H9 (cell line): ENCODE measurements at regions not wholly inside any gene's neighbourhood (a gene's known extent, or its start where the extent isn't known, plus 50 kb on each side); places are given as distances from the start of the nearest gene placed in this dataset.

ENCODE experiments used
- DNase-seq: peaks from one replicate; pipeline ENCODE4 v3.0.0-alpha.2; 2017
- H2AFZ ChIP-seq: one replicate; pipeline ENCODE4 v1.6.1; 2013; ENCODE audit warnings: mild to moderate bottlenecking, low read length, control low read depth, moderate library complexity
- H2AK5ac ChIP-seq: 2 replicates; pipeline ENCODE4 v1.6.1; 2013; ENCODE audit warnings: low read length, control low read depth, mixed read lengths; ENCODE audit not compliant: insufficient read length
- H2BK120ac ChIP-seq: one replicate; pipeline ENCODE4 v1.6.1; 2013; ENCODE audit warnings: low read depth, mild to moderate bottlenecking, low read length, control low read depth, inconsistent platforms; ENCODE audit not compliant: poor library complexity, severe bottlenecking
- H2BK12ac ChIP-seq: 2 replicates; pipeline ENCODE4 v1.6.1; 2013; ENCODE audit warnings: low read length, control low read depth, mixed read lengths, low read depth; ENCODE audit not compliant: insufficient read length
- H2BK15ac ChIP-seq: 2 replicates; pipeline ENCODE4 v1.6.1; 2013; ENCODE audit warnings: low read depth, low read length, control low read depth
- H2BK20ac ChIP-seq: one replicate; pipeline ENCODE4 v1.6.1; 2013; ENCODE audit warnings: low read depth, mild to moderate bottlenecking, low read length, control low read depth, inconsistent platforms; ENCODE audit not compliant: poor library complexity, severe bottlenecking
- H2BK5ac ChIP-seq: 2 replicates; pipeline ENCODE4 v1.6.1; 2013; ENCODE audit warnings: low read length, control low read depth, mixed read lengths; ENCODE audit not compliant: insufficient read length
- H3K14ac ChIP-seq: 2 replicates; pipeline ENCODE4 v1.6.1; 2013; ENCODE audit warnings: low read length, control low read depth; ENCODE audit not compliant: insufficient read depth
- H3K18ac ChIP-seq: 2 replicates; pipeline ENCODE4 v1.6.1; 2013; ENCODE audit warnings: low read depth, mild to moderate bottlenecking, mixed read lengths, low read length, control low read depth; ENCODE audit not compliant: insufficient read length
- H3K23ac ChIP-seq: 2 replicates; pipeline ENCODE4 v1.6.1; 2013; ENCODE audit warnings: low read length, control low read depth, mixed read lengths, low read depth; ENCODE audit not compliant: insufficient read length
- H3K23me2 ChIP-seq: 2 replicates; pipeline ENCODE4 v1.6.1; 2013; ENCODE audit warnings: low read depth, mild to moderate bottlenecking, mixed read lengths, low read length, control low read depth; ENCODE audit not compliant: insufficient read length, poor library complexity, severe bottlenecking
- H3K27ac ChIP-seq: 2 replicates; pipeline ENCODE4 v1.5.1; 2013; ENCODE audit warnings: low read length, control low read depth, mixed read lengths, low read depth; ENCODE audit not compliant: insufficient read length
- H3K27me3 ChIP-seq: 2 replicates; pipeline ENCODE4 v1.6.1; 2013; ENCODE audit warnings: low read length, control low read depth, inconsistent platforms; ENCODE audit not compliant: insufficient read depth
- H3K4ac ChIP-seq: 2 replicates; pipeline ENCODE4 v1.6.1; 2013; ENCODE audit warnings: low read depth, mild to moderate bottlenecking, control low read depth, inconsistent platforms, low read length, moderate library complexity
- H3K4me1 ChIP-seq: 2 replicates; pipeline ENCODE4 v1.6.1; 2013; ENCODE audit warnings: low read length, control low read depth, inconsistent platforms; ENCODE audit not compliant: insufficient read depth
- H3K4me2 ChIP-seq: 2 replicates; pipeline ENCODE4 v1.6.1; 2013; ENCODE audit warnings: low read length, control low read depth, mixed read lengths; ENCODE audit not compliant: insufficient read length, insufficient read depth
- H3K56ac ChIP-seq: 2 replicates; pipeline ENCODE4 v1.6.1; 2013; ENCODE audit warnings: low read depth, mild to moderate bottlenecking, mixed read lengths, low read length, control low read depth; ENCODE audit not compliant: insufficient read length
- H3K79me1 ChIP-seq: 2 replicates; pipeline ENCODE4 v1.6.1; 2013; ENCODE audit warnings: low read depth, mild to moderate bottlenecking, moderate library complexity, low read length, control low read depth, inconsistent platforms; ENCODE audit not compliant: insufficient read depth, poor library complexity, severe bottlenecking
- H3K79me2 ChIP-seq: 2 replicates; pipeline ENCODE4 v1.6.1; 2013; ENCODE audit warnings: low read length, control low read depth, inconsistent platforms; ENCODE audit not compliant: insufficient read depth
- H3K9ac ChIP-seq: 2 replicates; pipeline ENCODE4 v1.6.1; 2013; ENCODE audit warnings: low read length, control low read depth, mixed read lengths; ENCODE audit not compliant: insufficient read length; ENCODE audit errors: extremely low read depth
- H3K9me3 ChIP-seq: one replicate; pipeline ENCODE4 v1.6.1; 2013; ENCODE audit warnings: low read depth, low read length, inconsistent platforms; ENCODE audit not compliant: control insufficient read depth
- H3T11ph ChIP-seq: one replicate; pipeline ENCODE4 v1.6.1; 2013; ENCODE audit warnings: mild to moderate bottlenecking, low read length, control low read depth, inconsistent platforms
- H4K20me1 ChIP-seq: one replicate; pipeline ENCODE4 v1.6.1; 2013; ENCODE audit not compliant: control insufficient read depth, insufficient read length, insufficient read depth
- H4K5ac ChIP-seq: 2 replicates; pipeline ENCODE4 v1.6.1; 2013; ENCODE audit warnings: low read depth, mild to moderate bottlenecking, mixed read lengths, low read length, control low read depth; ENCODE audit not compliant: insufficient read length
- H4K8ac ChIP-seq: replicated peaks from 2 replicates; pipeline ENCODE4 v1.6.1; 2013; ENCODE audit warnings: low read length, control low read depth, mixed read lengths, low read depth; ENCODE audit not compliant: insufficient read length
- H4K91ac ChIP-seq: 2 replicates; pipeline ENCODE4 v1.6.1; 2013; ENCODE audit warnings: low read depth, mild to moderate bottlenecking, moderate library complexity, mixed read lengths, low read length, control low read depth; ENCODE audit not compliant: insufficient read length
- H3K27ac Mint-ChIP-seq, 3 experiments: 2 replicates in 2 of 3; 3 replicates in 1 of 3; pipeline ENCODE4 v1.8.0; 2020 to 2021; ENCODE audit warnings: mixed read lengths in 3 of 3, mild to moderate bottlenecking in 1 of 3, moderate library complexity in 1 of 3
- H3K27me3 Mint-ChIP-seq: 2 replicates; pipeline ENCODE4 v1.8.0; 2021; ENCODE audit warnings: low read depth, mild to moderate bottlenecking, moderate library complexity, mixed read lengths
- H3K36me3 Mint-ChIP-seq, 3 experiments: 2 replicates in 2 of 3; 3 replicates in 1 of 3; pipeline ENCODE4 v1.8.0; 2020 to 2021; ENCODE audit warnings: low read depth in 3 of 3, mixed read lengths in 3 of 3; ENCODE audit not compliant: insufficient read depth in 1 of 3
- H3K4me1 Mint-ChIP-seq, 2 experiments: 2 replicates each; pipeline ENCODE4 v1.8.0; 2020; ENCODE audit warnings: mixed read lengths in 2 of 2
- H3K4me3 Mint-ChIP-seq, 2 experiments: 2 replicates in 1 of 2; 3 replicates in 1 of 2; pipeline ENCODE4 v1.8.0; 2020 to 2021; ENCODE audit warnings: mild to moderate bottlenecking in 2 of 2, mixed read lengths in 2 of 2, moderate library complexity in 1 of 2
- H3K9me3 Mint-ChIP-seq, 2 experiments: 2 replicates in 1 of 2; 3 replicates in 1 of 2; pipeline ENCODE4 v1.8.0; 2020; ENCODE audit warnings: mild to moderate bottlenecking in 2 of 2, mixed read lengths in 2 of 2, moderate library complexity in 1 of 2
- WGBS: extraction: QIAGEN DNeasy Blood & Tissue Kit; methylation state at CpG from one replicate; pipeline ENCODE4 v1.1.7; 2013; ENCODE audit warnings: missing lambda C conversion rate, low lambda C conversion rate, mixed read lengths; ENCODE audit not compliant: insufficient read length; ENCODE audit errors: extremely low coverage; 5-methylcytosine and 5-hydroxymethylcytosine counted together
- TF ChIP-seq, protein P1 (sequence below): fragments of 200-600 bp; sonication (generic); conservative IDR thresholded peaks from 3 replicates; pipeline ENCODE4 v1.8.0; 2021; ENCODE audit warnings: antibody characterized with exemption, mild to moderate bottlenecking

DNA sequence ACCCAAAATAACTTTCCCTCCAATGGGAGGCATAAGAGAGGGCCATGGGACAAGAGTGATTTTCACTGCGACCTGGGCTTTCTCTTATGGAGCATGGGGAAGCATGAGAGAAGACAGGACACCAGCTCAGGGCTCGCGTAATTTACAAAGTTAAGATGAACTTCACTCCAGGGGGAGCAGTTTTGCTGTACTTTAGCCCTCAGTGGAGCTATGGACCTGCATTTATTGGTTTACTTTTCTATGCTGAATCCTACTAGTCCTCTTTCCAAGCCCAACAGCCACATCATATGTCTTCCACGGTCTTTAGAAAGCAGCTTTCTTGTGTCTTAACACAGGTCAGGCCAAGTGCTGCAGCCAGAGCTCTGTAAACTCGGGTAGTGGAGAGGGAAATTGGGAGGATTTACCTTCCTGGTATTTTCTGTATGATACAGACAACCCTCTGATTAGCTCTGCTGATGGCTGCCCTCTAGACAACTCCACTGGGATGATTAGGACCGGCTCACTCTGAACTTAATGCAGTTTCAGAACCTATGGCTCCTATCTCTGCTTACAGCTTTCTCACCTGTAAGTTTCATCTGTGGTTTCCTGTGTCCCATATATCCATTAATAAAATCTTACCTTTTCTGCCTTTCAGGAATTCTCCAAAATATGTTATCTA lies 581.0 kb upstream of the RORB start:
- Histone ChIP-seq H3K23me2 (no peaks in the 10 kb centered on the region), H2BK12ac (no peak overlapping the region), H2BK120ac (no peak overlapping the region), H2BK20ac (no peak overlapping the region), H3K4me2 (no peak overlapping the region), H3K18ac (no peak overlapping the region), H3K79me1 (no peaks in the 10 kb centered on the region), H3K27me3 (no peaks in the 10 kb centered on the region), H2AFZ (peak overlapping the region; percentile 43), H2BK5ac (no peak overlapping the region), H4K91ac (no peak overlapping the region), H3K23ac (no peak overlapping the region), H3K14ac (no peak overlapping the region), H4K20me1 (no peaks in the 10 kb centered on the region), H3K4ac (no peak overlapping the region), H3K4me1 (peaks cover 10% of the 10 kb centered on the region; the same call in 1 of the 2 replicates), H3K27ac (no peak overlapping the region), H3K9me3 (no peaks in the 10 kb centered on the region), H3K79me2 (no peaks in the 10 kb centered on the region), H3K9ac (no peak overlapping the region), H3T11ph (no peak overlapping the region), H4K5ac (no peak overlapping the region), H4K8ac (no peak overlapping the region), H2BK15ac (no peak overlapping the region), H2AK5ac (no peak overlapping the region), H3K56ac (no peak overlapping the region)
- Mint-ChIP-seq H3K27ac (peak overlapping the region in 2 of 3 experiments; percentile 44 to 61; a peak in 3 of 7 replicates), H3K36me3 (peaks cover 0 to 2% (median 0%) of the 10 kb centered on the region in 3 experiments; a peak in 1 of 7 replicates), H3K9me3 (no peaks in the 10 kb centered on the region), H3K27me3 (no peaks in the 10 kb centered on the region), H3K4me1 (peaks cover 13 to 25% of the 10 kb centered on the region in 2 experiments), H3K4me3 (no peak overlapping the region)
- WGBS = no CpG with 5 or more reads among the region's 6 CpGs
- TF ChIP-seq, protein P1, sequence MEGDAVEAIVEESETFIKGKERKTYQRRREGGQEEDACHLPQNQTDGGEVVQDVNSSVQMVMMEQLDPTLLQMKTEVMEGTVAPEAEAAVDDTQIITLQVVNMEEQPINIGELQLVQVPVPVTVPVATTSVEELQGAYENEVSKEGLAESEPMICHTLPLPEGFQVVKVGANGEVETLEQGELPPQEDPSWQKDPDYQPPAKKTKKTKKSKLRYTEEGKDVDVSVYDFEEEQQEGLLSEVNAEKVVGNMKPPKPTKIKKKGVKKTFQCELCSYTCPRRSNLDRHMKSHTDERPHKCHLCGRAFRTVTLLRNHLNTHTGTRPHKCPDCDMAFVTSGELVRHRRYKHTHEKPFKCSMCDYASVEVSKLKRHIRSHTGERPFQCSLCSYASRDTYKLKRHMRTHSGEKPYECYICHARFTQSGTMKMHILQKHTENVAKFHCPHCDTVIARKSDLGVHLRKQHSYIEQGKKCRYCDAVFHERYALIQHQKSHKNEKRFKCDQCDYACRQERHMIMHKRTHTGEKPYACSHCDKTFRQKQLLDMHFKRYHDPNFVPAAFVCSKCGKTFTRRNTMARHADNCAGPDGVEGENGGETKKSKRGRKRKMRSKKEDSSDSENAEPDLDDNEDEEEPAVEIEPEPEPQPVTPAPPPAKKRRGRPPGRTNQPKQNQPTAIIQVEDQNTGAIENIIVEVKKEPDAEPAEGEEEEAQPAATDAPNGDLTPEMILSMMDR = peak; percentile 67
- peak; percentile 45 for DNase-seq
